HEK293 (cell line): ENCODE measurements at regions not wholly inside any gene's neighbourhood (a gene's known extent, or its start where the extent isn't known, plus 50 kb on each side); places are given as distances from the start of the nearest gene placed in this dataset.

ENCODE experiments used
- CTCF ChIA-PET: fragments of 350-600 bp; formaldehyde crosslinking; extraction: SDS; loops from one replicate; lab custom pipeline; 2021; ENCODE audit warnings: antibody characterized with exemption; lab: Yijun Ruan, JAX
- POLR2A ChIA-PET: fragments of 300-600 bp; formaldehyde crosslinking; extraction: SDS; loops from one replicate; lab custom pipeline; 2020; ENCODE audit warnings: antibody characterized with exemption, inconsistent platforms; lab: Yijun Ruan, JAX
- H3K27ac ChIP-seq: fragments of 200-500 bp; sonication (Bioruptor generic); 2 replicates; pipeline ENCODE4 v1.5.1; 2014; ENCODE audit warnings: low read depth, low read length, control low read depth, inconsistent platforms; ENCODE audit errors: extremely low read depth
- H3K36me3 ChIP-seq, 2 experiments: fragments of 200-500 bp in 1 of 2; sonication (Bioruptor generic) in 1 of 2; 1 replicate in 1 of 2; 2 replicates in 1 of 2; pipeline ENCODE4 v1.5.1; 2014 to 2017; ENCODE audit warnings: inconsistent platforms in 2 of 2, low read length in 2 of 2; ENCODE audit not compliant: control insufficient read depth in 2 of 2, insufficient read depth in 1 of 2
- H3K4me1 ChIP-seq: fragments of 200-500 bp; sonication (Bioruptor generic); 2 replicates; pipeline ENCODE4 v1.5.1; 2014; ENCODE audit warnings: mild to moderate bottlenecking, low read length, inconsistent platforms; ENCODE audit not compliant: control insufficient read depth, insufficient read depth
- H3K4me3 ChIP-seq: 2 replicates; pipeline ENCODE4 v1.5.1; 2011; ENCODE audit warnings: low read depth, mild to moderate bottlenecking, control low read depth, low read length, moderate library complexity
- H3K9me3 ChIP-seq: fragments of 200-500 bp; sonication (Bioruptor generic); 2 replicates; pipeline ENCODE4 v1.5.1; 2014; ENCODE audit warnings: low read depth, low read length, inconsistent platforms; ENCODE audit not compliant: control insufficient read depth, insufficient read depth
- HOXA7 ChIP-seq: sonication (generic); formaldehyde crosslinking; IDR thresholded peaks from 2 replicates; pipeline ENCODE4 v1.8.1; 2022; ENCODE audit warnings: missing genetic modification reagents, borderline replicate concordance
- KLF10 ChIP-seq: fragments of 450-650 bp; IDR thresholded peaks from 2 replicates; pipeline ENCODE4 v1.5.1; 2018; ENCODE audit warnings: missing biosample characterization, mild to moderate bottlenecking, missing genetic modification characterization
- KLF9 ChIP-seq: fragments of 450-650 bp; formaldehyde crosslinking; IDR thresholded peaks from 2 replicates; pipeline ENCODE4 v1.5.1; 2016; ENCODE audit warnings: missing biosample characterization, missing genetic modification characterization, low read depth
- SCRT1 ChIP-seq: fragments of 450-650 bp; formaldehyde crosslinking; IDR thresholded peaks from 2 replicates; pipeline ENCODE4 v1.5.1; 2016; ENCODE audit warnings: missing biosample characterization, missing genetic modification characterization, borderline replicate concordance
- SETDB1 ChIP-seq: IDR thresholded peaks from one replicate; pipeline ENCODE4 v1.6.1; 2017; ENCODE audit warnings: mild to moderate bottlenecking, low read length, moderate library complexity, mixed read lengths; ENCODE audit not compliant: insufficient read length
- ZNF112 ChIP-seq: fragments of 450-650 bp; formaldehyde crosslinking; IDR thresholded peaks from 2 replicates; pipeline ENCODE4 v1.5.0; 2017; ENCODE audit warnings: missing biosample characterization, missing genetic modification characterization
- ZNF146 ChIP-seq: fragments of 450-650 bp; formaldehyde crosslinking; IDR thresholded peaks from 2 replicates; pipeline ENCODE4 v1.5.1; 2016; ENCODE audit warnings: missing biosample characterization, missing genetic modification characterization
- ZNF157 ChIP-seq: fragments of 450-650 bp; formaldehyde crosslinking; IDR thresholded peaks from 2 replicates; pipeline ENCODE4 v1.5.1; 2016; ENCODE audit warnings: missing biosample characterization, missing genetic modification characterization
- ZNF169 ChIP-seq: fragments of 450-650 bp; formaldehyde crosslinking; IDR thresholded peaks from 2 replicates; pipeline ENCODE4 v1.5.1; 2016; ENCODE audit warnings: missing biosample characterization, missing genetic modification characterization
- ZNF214 ChIP-seq: fragments of 450-650 bp; formaldehyde crosslinking; IDR thresholded peaks from 2 replicates; pipeline ENCODE4 v1.5.1; 2017; ENCODE audit warnings: missing biosample characterization, mild to moderate bottlenecking, missing genetic modification characterization, borderline replicate concordance
- ZNF324 ChIP-seq: fragments of 450-650 bp; formaldehyde crosslinking; IDR thresholded peaks from 2 replicates; pipeline ENCODE4 v1.5.1; 2016; ENCODE audit warnings: missing biosample characterization, missing genetic modification characterization
- ZNF335 ChIP-seq: fragments of 450-650 bp; formaldehyde crosslinking; conservative IDR thresholded peaks from 2 replicates; pipeline ENCODE4 v1.5.1; 2016; ENCODE audit warnings: missing biosample characterization, missing genetic modification characterization
- ZNF626 ChIP-seq: fragments of 450-650 bp; sonication (Bioruptor Pico); formaldehyde crosslinking; IDR thresholded peaks from 2 replicates; pipeline ENCODE4 v1.5.1; 2018; ENCODE audit warnings: missing biosample characterization, missing genetic modification characterization, inconsistent platforms
- ZNF658 ChIP-seq: fragments of 450-650 bp; formaldehyde crosslinking; IDR thresholded peaks from 2 replicates; pipeline ENCODE4; 2016; ENCODE audit warnings: missing biosample characterization, missing genetic modification characterization
- ZNF768 ChIP-seq: fragments of 450-650 bp; formaldehyde crosslinking; IDR thresholded peaks from 2 replicates; pipeline ENCODE4 v1.5.1; 2018; ENCODE audit warnings: missing biosample characterization, mild to moderate bottlenecking, missing genetic modification characterization
- TF ChIP-seq, protein P1 (sequence below): IDR thresholded peaks from 2 replicates; pipeline ENCODE4 v1.6.1; 2011; ENCODE audit warnings: mild to moderate bottlenecking, low read depth, low read length, borderline replicate concordance
- TF ChIP-seq, protein P2 (sequence below): fragments of 450-650 bp; IDR thresholded peaks from 2 replicates; pipeline ENCODE4 v1.5.1; 2018; ENCODE audit warnings: missing biosample characterization, mild to moderate bottlenecking, missing genetic modification characterization
- TF ChIP-seq, protein P3 (sequence below): fragments of 450-650 bp; formaldehyde crosslinking; IDR thresholded peaks from 2 replicates; pipeline ENCODE4 v1.5.1; 2016; ENCODE audit warnings: missing biosample characterization, missing genetic modification characterization, low read depth
- TF ChIP-seq, protein P4 (sequence below): fragments of 450-650 bp; formaldehyde crosslinking; IDR thresholded peaks from 2 replicates; pipeline ENCODE4 v1.5.1; 2016; ENCODE audit warnings: missing biosample characterization, missing genetic modification characterization
- TF ChIP-seq, protein P5 (sequence below): fragments of 450-650 bp; formaldehyde crosslinking; IDR thresholded peaks from 2 replicates; pipeline ENCODE4 v1.5.1; 2016; ENCODE audit warnings: missing biosample characterization, missing genetic modification characterization

DNA sequence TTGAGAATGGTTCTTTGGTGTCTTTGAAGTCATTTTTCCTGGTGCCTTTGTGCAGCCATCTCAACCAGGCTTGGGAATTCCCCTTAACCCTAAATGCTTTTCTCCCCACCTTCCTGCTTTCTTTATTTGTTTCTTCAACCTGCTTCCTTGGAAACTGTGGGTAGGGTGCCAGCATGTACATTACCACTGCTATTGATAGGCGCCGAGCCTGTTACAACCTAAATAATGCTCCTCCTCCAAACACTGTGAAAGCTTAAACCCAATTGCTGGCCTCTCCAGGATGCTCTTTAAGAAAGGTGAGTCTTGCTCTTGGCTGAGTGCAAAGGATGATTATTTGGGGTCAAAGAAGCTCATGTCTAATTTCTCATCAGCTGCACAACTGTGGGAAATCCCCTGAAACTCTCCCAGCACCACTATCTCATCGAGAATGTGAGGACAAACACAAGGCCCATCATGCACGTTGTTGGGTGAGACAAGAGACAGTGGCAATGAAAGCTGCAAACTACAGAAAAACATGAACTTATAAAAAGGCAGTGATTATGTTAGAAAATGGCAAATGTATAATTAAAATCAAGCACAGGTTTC lies 285.5 kb upstream of the IGFBP3 start:
- H3K4me3 ChIP-seq: no peak overlapping the region
- CTCF ChIA-PET: no interaction called here
- H3K36me3 ChIP-seq: no peaks in the 10 kb centered on the region
- POLR2A ChIA-PET: no interaction called here
- H3K9me3 ChIP-seq: no peaks in the 10 kb centered on the region
- no peak overlapping the region for H3K27ac ChIP-seq
- no peaks in the 10 kb centered on the region for H3K4me1 ChIP-seq
- TF ChIP-seq ZNF626: no peak
- TF ChIP-seq, protein P1, sequence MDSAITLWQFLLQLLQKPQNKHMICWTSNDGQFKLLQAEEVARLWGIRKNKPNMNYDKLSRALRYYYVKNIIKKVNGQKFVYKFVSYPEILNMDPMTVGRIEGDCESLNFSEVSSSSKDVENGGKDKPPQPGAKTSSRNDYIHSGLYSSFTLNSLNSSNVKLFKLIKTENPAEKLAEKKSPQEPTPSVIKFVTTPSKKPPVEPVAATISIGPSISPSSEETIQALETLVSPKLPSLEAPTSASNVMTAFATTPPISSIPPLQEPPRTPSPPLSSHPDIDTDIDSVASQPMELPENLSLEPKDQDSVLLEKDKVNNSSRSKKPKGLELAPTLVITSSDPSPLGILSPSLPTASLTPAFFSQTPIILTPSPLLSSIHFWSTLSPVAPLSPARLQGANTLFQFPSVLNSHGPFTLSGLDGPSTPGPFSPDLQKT: no peak
- no peak for TF ChIP-seq ZNF324 (tag by site-specific recombination)
- TF ChIP-seq KLF10 (tag by site-specific recombination): no peak
- TF ChIP-seq SETDB1: no peak
- no peak for TF ChIP-seq ZNF214 (tag by site-specific recombination)
- TF ChIP-seq, protein P2, sequence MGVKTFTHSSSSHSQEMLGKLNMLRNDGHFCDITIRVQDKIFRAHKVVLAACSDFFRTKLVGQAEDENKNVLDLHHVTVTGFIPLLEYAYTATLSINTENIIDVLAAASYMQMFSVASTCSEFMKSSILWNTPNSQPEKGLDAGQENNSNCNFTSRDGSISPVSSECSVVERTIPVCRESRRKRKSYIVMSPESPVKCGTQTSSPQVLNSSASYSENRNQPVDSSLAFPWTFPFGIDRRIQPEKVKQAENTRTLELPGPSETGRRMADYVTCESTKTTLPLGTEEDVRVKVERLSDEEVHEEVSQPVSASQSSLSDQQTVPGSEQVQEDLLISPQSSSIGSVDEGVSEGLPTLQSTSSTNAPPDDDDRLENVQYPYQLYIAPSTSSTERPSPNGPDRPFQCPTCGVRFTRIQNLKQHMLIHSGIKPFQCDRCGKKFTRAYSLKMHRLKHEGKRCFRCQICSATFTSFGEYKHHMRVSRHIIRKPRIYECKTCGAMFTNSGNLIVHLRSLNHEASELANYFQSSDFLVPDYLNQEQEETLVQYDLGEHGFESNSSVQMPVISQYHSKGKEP: no peak
- no peak for TF ChIP-seq ZNF169 (tag by site-specific recombination)
- TF ChIP-seq SCRT1 (tag by site-specific recombination): no peak
- TF ChIP-seq ZNF335: no peak
- TF ChIP-seq ZNF768 (tag by site-specific recombination): no peak
- TF ChIP-seq, protein P3, sequence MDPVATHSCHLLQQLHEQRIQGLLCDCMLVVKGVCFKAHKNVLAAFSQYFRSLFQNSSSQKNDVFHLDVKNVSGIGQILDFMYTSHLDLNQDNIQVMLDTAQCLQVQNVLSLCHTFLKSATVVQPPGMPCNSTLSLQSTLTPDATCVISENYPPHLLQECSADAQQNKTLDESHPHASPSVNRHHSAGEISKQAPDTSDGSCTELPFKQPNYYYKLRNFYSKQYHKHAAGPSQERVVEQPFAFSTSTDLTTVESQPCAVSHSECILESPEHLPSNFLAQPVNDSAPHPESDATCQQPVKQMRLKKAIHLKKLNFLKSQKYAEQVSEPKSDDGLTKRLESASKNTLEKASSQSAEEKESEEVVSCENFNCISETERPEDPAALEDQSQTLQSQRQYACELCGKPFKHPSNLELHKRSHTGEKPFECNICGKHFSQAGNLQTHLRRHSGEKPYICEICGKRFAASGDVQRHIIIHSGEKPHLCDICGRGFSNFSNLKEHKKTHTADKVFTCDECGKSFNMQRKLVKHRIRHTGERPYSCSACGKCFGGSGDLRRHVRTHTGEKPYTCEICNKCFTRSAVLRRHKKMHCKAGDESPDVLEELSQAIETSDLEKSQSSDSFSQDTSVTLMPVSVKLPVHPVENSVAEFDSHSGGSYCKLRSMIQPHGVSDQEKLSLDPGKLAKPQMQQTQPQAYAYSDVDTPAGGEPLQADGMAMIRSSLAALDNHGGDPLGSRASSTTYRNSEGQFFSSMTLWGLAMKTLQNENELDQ (tag by site-specific recombination): no peak
- TF ChIP-seq, all 188 proteins: peak for 0

DNA sequence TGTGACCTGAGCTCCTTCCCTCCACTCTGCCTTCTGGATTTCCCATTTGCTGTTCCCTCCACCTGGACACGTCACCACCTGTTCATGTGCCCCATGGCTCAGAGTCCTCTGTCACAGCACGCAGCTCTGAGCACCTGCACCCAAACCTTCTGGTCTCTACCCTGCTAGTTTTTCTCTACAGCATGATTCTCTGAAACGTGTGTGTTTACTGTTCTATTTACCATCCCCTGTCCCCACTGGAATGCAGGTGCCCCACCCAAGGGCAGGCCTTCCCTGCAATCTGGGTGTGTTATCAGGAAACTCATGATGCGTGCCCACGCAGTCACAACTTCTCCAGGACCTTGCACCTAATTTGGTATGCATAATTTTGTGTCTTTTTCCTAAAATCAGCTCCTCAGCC lies 284.4 kb upstream of the IGFBP3 start:
- CTCF ChIA-PET: no interaction called here
- no peak overlapping the region for H3K27ac ChIP-seq
- H3K4me1 ChIP-seq: no peaks in the 10 kb centered on the region
- no peak for TF ChIP-seq HOXA7
- TF ChIP-seq, protein P4, sequence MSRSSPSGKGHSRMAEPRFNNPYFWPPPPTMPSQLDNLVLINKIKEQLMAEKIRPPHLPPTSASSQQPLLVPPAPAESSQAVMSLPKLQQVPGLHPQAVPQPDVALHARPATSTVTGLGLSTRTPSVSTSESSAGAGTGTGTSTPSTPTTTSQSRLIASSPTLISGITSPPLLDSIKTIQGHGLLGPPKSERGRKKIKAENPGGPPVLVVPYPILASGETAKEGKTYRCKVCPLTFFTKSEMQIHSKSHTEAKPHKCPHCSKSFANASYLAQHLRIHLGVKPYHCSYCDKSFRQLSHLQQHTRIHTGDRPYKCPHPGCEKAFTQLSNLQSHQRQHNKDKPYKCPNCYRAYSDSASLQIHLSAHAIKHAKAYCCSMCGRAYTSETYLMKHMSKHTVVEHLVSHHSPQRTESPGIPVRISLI (tag by site-specific recombination): no peak
- TF ChIP-seq ZNF658 (tag by site-specific recombination): no peak
- no peak for TF ChIP-seq ZNF146 (tag by site-specific recombination)
- TF ChIP-seq, protein P1: no peak
- no peak for TF ChIP-seq KLF9 (tag by site-specific recombination)
- no peak for TF ChIP-seq ZNF324 (tag by site-specific recombination)
- no peak for TF ChIP-seq ZNF157 (tag by site-specific recombination)
- TF ChIP-seq, protein P5, sequence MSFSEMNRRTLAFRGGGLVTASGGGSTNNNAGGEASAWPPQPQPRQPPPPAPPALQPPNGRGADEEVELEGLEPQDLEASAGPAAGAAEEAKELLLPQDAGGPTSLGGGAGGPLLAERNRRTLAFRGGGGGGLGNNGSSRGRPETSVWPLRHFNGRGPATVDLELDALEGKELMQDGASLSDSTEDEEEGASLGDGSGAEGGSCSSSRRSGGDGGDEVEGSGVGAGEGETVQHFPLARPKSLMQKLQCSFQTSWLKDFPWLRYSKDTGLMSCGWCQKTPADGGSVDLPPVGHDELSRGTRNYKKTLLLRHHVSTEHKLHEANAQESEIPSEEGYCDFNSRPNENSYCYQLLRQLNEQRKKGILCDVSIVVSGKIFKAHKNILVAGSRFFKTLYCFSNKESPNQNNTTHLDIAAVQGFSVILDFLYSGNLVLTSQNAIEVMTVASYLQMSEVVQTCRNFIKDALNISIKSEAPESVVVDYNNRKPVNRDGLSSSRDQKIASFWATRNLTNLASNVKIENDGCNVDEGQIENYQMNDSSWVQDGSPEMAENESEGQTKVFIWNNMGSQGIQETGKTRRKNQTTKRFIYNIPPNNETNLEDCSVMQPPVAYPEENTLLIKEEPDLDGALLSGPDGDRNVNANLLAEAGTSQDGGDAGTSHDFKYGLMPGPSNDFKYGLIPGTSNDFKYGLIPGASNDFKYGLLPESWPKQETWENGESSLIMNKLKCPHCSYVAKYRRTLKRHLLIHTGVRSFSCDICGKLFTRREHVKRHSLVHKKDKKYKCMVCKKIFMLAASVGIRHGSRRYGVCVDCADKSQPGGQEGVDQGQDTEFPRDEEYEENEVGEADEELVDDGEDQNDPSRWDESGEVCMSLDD: no peak
- TF ChIP-seq ZNF112 (tag by site-specific recombination): no peak
- TF ChIP-seq, protein P2: no peak
- no peaks in the 10 kb centered on the region for H3K9me3 ChIP-seq
- H3K4me3 ChIP-seq: no peak overlapping the region
- POLR2A ChIA-PET: no interaction called here
- H3K36me3 ChIP-seq: no peaks in the 10 kb centered on the region
